Retinal pigment epithelial cell (primary cell): ENCODE measurements at regions not wholly inside any gene's neighbourhood (a gene's known extent, or its start where the extent isn't known, plus 50 kb on each side); places are given as distances from the start of the nearest gene placed in this dataset.

Experiments
- DNase-seq: peaks from one replicate; pipeline ENCODE4 v3.0.0-alpha.2; 2010; ENCODE audit warnings: low read depth
- H3K4me3 ChIP-seq: 2 replicates; pipeline ENCODE4 v1.5.1; 2011; ENCODE audit warnings: mild to moderate bottlenecking, low read length, control low read depth, moderate library complexity
- CTCF ChIP-seq: conservative IDR thresholded peaks from 2 replicates; pipeline ENCODE4 v1.5.1; 2011; ENCODE audit warnings: low read depth, low read length, control low read depth, inconsistent platforms

DNA sequence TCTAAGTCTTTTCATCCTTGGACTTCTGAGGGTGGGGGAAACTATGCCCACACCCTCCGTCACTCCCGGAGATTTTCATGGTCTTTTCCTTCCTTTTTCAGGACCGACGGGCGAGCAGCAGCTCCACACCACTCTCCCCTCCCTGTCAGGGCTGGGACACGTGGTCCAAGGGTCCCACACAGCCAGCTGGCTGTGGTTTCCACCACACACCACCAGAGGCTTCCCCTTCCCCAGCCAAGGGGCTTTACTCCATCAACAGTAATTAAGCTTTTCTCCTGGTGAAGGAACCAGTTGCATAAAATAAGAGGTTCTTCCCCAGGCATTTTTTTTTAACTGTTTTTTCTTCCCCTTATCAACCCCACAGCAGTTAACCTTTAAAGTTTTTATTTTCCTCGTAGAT, 453.9 kb downstream of the GPAT3 start:
- H3K4me3 ChIP-seq, result no peak overlapping the region
- DNase-seq, result no peak
- TF ChIP-seq CTCF, result no peak

- no peak for TF ChIP-seq CTCF
- DNase-seq, result no peak
- no peak overlapping the region for H3K4me3 ChIP-seq
These were observed 445.2 kb downstream of the GPAT3 start for GRCh38 chr4:83981156-83981555.

DNA sequence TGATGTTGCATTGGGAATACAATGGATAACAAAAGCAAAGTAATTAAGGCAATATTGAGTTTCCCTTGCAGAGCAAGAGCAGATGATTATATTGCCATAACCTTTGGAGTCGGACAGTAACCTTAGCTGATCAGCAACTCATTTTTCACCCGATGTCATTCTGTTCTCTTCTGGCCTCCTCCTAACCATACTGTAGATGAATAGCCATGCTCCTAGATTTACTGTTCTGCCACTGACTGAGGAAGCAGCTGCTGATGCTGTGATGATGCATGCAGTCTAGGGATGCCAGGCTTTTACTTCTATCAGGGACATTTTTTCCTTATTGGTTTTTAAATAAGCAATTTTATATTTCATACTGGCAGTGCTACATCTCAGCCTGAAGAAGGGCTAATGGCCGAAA, 443.9 kb downstream of the GPAT3 start:
- no peak for DNase-seq
- H3K4me3 ChIP-seq, result no peak overlapping the region
- TF ChIP-seq CTCF, result no peak

DNA sequence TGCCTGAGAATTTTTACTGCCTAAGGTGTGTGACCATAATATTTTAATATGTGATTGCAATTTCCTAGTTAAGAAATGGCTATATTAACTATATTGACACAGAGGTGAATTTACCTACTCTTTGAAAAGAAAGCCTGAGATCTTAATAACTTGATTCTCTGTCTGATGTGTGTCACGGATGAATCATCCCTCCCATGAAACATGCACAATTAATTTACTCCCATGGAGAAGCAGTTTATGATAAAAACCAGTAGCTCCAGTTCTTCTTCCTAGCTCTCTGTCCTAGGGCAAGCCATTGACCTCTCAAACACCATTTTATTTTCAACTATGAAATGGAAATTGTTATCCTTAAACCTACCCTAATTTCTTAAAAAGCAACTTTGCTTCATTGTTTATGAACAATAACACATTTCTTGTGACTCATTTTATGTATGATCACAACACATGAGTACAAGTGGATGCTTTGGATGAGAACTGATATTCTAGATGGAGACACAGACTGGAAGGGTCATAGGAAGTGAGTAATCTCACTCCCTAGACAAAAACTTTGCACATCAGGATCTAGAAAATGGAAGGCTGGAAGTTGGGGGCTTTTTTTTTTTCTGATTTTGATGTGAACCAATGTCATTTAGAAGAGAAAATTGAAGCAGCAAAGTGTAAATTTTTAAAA, 438.3 kb downstream of the GPAT3 start:
- no peak for DNase-seq
- H3K4me3 ChIP-seq, result no peak overlapping the region
- TF ChIP-seq CTCF, result no peak

DNA sequence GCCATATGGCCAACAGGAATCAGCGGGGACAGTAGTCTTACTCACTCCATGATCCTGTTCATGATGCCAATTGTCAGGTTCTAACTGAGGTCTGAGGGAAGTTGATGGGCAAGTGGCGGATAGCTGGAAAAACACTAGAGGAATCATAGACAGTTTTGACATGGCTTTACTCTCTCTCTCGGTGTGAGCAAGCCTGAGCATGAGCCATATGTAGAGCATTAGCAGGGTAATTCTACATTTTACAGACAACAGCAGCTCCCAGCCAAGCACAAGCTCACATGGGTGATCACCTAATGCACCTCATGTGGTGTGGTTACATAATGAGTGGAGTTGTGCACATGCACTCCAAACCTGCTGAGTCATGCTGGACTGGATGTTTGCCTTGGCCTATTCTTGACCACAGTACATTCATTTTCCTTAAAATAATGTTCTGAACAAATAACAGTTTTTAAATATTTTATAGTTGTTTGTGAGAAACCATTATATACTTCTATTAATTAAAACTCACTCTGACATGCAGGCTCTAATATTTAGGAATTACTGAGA, 429.2 kb downstream of the GPAT3 start:
- no peak for TF ChIP-seq CTCF
- no peak for DNase-seq
- H3K4me3 ChIP-seq, result no peak overlapping the region

DNA sequence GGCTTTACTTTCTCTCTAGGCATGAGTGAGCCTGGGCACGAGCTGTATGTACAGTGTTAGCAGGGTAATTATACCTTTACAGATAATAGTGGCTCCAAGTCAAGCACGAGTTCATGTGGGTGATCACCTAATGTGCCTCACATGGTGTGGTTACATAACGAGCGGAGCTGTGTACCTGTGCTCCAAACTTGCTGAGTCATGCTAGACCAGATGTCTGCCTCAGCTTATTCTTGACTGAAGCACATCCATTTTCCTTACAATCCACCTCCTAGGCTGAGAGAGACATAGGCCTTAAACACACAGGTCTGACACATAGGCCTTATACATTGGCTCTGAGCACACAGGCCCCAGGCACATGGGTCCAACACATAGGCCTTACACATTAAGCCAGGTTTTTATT, 426.6 kb downstream of the GPAT3 start:
- H3K4me3 ChIP-seq, result no peak overlapping the region
- TF ChIP-seq CTCF, result no peak
- DNase-seq, result no peak

GRCh38 chr4:83961575-83961974, 425.7 kb downstream of the GPAT3 start:
- peak; percentile 30 for TF ChIP-seq CTCF
- DNase-seq, result no peak
- H3K4me3 ChIP-seq, result no peak overlapping the region
